Lower leg skin (tissue), 4 donors: ENCODE measurements at regions not wholly inside any gene's neighbourhood (a gene's known extent, or its start where the extent isn't known, plus 50 kb on each side); places are given as distances from the start of the nearest gene placed in this dataset.

Experiments used
- DNase-seq, 2 donors: peaks; one replicate each; pipeline ENCODE4 v3.0.0-alpha.2; 2019; ENCODE audit warnings: low spot score in 2 of 2
- H3K4me3 ChIP-seq: fragments of 200-600 bp; sonication (generic); 2 replicates; pipeline ENCODE4 v1.5.1; 2017; ENCODE audit warnings: mild to moderate bottlenecking, low read depth; ENCODE audit not compliant: poor library complexity, severe bottlenecking
- CTCF ChIP-seq, 3 donors: fragments of 450-650 bp; IDR thresholded peaks; one replicate each; pipeline ENCODE4 v1.5.1; 2016; ENCODE audit warnings: antibody characterized with exemption in 3 of 3, mild to moderate bottlenecking in 3 of 3, moderate library complexity in 2 of 3
- POLR2A ChIP-seq, 2 donors: fragments of 450-650 bp; IDR thresholded peaks; one replicate each; pipeline ENCODE4 v1.6.1; 2016 to 2017; ENCODE audit warnings: antibody characterized with exemption in 2 of 2, mild to moderate bottlenecking in 1 of 2, moderate library complexity in 1 of 2
- WGBS, 2 donors: methylation state at CpG; one replicate each; pipeline ENCODE4 v1.1.5; 2018; 5-methylcytosine and 5-hydroxymethylcytosine counted together
- intact Hi-C: fragments of 100-400 bp; cut with DNase I; formaldehyde crosslinking; loops from one replicate; pipeline ENCODE4 v1.15.0; 2023; ENCODE audit warnings: low total_unique reads

GRCh38 chr18:31225668-31226067 lies 63.0 kb upstream of the DSC1 start:
- TF ChIP-seq POLR2A (IDR thresholded peaks at IDR 0.05): no peak
- no peak for TF ChIP-seq CTCF (IDR thresholded peaks at IDR 0.05)
- intact Hi-C loops: no loop called here
- no peak overlapping the region for H3K4me3 ChIP-seq
- DNase-seq: no peak
- 41 to 56% methylated on average over 5 of the region's 5 CpGs for WGBS, 2 donors

DNA sequence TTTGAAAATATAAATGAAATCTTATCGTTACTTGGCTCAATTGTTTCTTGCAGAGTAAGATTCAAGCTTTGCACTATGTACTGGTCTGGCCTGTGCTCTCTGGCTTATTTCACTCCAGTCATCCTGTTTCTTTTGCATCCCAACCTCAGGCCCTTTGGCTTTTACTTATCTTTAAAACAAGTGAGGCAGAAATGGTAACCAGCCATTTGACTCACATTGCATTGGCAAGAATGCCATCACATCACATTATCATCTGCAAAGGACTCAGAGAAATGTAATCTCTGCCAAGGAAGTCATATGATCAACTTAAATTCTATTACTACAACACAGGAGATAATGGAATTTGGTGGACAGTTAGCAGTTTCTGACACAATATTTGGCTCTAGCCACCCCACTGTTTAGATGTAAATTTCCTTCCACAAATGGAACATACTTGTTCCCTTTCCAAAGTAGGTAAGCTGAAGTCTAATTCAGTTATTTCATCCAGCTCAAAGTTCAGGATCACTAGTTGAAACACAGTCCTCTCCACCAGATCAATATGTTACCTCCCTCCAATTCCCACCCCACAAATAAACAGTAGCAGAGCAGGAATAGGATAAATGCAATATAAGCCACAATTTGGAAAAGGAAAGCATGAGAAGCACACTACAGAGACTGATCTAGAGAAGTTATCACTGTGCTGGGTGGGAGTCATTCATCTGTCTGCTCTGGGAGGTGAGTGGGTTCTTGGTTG lies 65.0 kb upstream of the DSC1 start:
- no peak overlapping the region for H3K4me3 ChIP-seq
- WGBS, 2 donors: 77 to 88% methylated on average over 1 of the region's 1 CpG
- no peak for DNase-seq
- TF ChIP-seq POLR2A (IDR thresholded peaks at IDR 0.05) (no peak), CTCF (IDR thresholded peaks at IDR 0.05) (no peak)
- intact Hi-C loops: no loop called here

GRCh38 chr18:31229829-31230228 lies 67.2 kb upstream of the DSC1 start:
- TF ChIP-seq CTCF (IDR thresholded peaks at IDR 0.05): no peak
- no peak for TF ChIP-seq POLR2A (IDR thresholded peaks at IDR 0.05)
- no peak overlapping the region for H3K4me3 ChIP-seq
- no peak for DNase-seq
- 46 to 63% methylated on average over 2 of the region's 2 CpGs for WGBS, 2 donors
- intact Hi-C loops: loop anchor here (5.0 kb wide), 1 partner anchor 353 kb away; no protein-coding TSS in a partner anchor

GRCh38 chr18:31230495-31230894 lies 67.8 kb upstream of the DSC1 start:
- no peak for DNase-seq
- 31 to 55% methylated on average over 3 of the region's 3 CpGs for WGBS, 2 donors
- TF ChIP-seq CTCF (IDR thresholded peaks at IDR 0.05): no peak
- intact Hi-C loops: loop anchor here (5.0 kb wide), 1 partner anchor 353 kb away; no protein-coding TSS in a partner anchor
- no peak overlapping the region for H3K4me3 ChIP-seq

- DNase-seq: no peak
- 71 to 72% methylated on average over 5 of the region's 5 CpGs for WGBS, 2 donors
- TF ChIP-seq CTCF (IDR thresholded peaks at IDR 0.05): no peak
- no peak for TF ChIP-seq POLR2A (IDR thresholded peaks at IDR 0.05)
- intact Hi-C loops: loop anchor here (5.0 kb wide), 1 partner anchor 355 kb away; no protein-coding TSS in a partner anchor
- no peak overlapping the region for H3K4me3 ChIP-seq
These were observed 69.4 kb upstream of the DSC1 start for GRCh38 chr18:31232013-31232412.
